ENCODE measurements at regions not wholly inside any gene's neighbourhood (a gene's known extent, or its start where the extent isn't known, plus 50 kb on each side); places are given as distances from the start of the nearest gene placed in this dataset.

DNA sequence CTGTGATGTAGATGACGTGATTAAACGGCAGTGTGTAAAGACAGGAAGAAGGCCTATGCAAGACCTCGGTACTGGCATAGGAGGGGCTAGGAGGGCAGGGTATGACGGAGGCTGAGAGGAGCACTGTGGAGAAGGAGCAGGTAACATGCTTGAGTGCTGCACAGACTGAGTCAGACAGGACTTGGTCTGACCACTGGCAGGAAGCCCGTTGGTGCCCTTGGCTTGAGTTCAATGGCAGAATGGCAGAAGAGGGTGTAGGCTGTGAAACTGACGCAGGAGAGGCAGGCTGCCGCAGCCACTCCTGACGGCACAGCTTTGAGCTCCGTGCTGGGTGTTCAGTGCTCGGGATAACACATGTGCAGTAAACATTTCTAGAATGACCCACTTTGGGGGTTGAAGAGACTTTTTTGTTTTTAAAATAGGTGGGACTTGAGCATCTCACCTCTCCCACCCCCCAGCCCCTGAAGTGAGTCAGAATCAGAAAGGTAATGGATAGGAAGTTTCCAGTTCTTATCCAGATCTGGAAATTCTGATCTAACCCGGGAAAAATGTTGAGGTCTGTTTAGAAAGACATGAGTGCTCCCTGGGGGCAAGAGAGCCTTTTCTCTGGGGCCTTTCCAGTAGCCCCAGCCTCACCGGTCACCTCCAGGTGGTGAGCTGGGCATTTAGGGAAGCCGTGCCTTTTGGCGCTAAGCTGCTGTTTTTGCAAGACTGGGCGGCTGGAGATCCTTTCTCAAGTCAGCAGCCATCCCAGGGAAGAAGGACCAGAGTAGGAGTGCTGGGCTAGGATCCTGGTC lies 126.4 kb downstream of the RPLP1 start:
- peak; percentile 75 for ATAC-seq
- Histone ChIP-seq H3K36me3 (ENCODE audit: low read depth) (no peaks in the 10 kb centered on the region), H3K4me1 (ENCODE audit: low read depth) (peaks cover 29% of the 10 kb centered on the region), H3K4me3 (no peak overlapping the region), H3K9me3 (no peaks in the 10 kb centered on the region)
- intact Hi-C loops (cut with DNase I, micrococcal nuclease): loop anchor here in 1 of 2 donors (10.0 kb wide), 1 partner anchor 906 kb away; no protein-coding TSS in a partner anchor
- TF ChIP-seq, protein P1, sequence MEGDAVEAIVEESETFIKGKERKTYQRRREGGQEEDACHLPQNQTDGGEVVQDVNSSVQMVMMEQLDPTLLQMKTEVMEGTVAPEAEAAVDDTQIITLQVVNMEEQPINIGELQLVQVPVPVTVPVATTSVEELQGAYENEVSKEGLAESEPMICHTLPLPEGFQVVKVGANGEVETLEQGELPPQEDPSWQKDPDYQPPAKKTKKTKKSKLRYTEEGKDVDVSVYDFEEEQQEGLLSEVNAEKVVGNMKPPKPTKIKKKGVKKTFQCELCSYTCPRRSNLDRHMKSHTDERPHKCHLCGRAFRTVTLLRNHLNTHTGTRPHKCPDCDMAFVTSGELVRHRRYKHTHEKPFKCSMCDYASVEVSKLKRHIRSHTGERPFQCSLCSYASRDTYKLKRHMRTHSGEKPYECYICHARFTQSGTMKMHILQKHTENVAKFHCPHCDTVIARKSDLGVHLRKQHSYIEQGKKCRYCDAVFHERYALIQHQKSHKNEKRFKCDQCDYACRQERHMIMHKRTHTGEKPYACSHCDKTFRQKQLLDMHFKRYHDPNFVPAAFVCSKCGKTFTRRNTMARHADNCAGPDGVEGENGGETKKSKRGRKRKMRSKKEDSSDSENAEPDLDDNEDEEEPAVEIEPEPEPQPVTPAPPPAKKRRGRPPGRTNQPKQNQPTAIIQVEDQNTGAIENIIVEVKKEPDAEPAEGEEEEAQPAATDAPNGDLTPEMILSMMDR (IDR thresholded peaks at IDR 0.05): no peak
- peak; percentile 84 to 87 (median 87) for DNase-seq

DNA sequence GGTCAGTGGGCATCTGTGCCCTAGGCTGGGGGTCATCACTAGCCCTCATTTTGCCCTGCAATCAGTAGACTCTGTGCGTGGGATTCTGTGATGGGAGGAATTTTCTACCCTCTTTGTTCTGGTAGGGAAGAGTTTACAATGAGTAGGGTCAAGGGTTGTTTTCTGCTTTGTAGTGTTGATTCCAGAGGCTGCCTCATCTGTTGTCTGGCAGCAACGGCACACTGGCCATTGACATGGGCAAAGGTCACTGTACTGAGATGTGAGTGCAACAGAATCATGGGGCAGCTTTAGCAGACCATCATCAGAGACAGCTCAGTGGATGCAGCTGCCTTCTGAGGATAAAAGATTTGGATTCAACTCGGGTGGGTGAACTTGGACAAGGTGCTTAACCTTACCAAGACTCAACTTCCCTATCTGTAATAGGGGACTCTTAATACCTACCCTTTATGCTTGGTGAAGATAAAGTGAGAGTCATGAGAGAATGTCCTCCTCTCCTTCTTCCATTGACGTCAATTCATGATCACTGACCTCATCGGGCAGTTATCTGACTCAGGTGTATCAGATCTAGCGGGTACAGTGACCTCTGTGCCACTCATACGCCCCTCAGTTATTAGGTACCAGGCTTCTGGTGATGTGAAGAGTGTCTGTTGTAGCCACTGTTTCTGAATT lies 127.5 kb downstream of the RPLP1 start:
- intact Hi-C loops (cut with DNase I, micrococcal nuclease): loop anchor here in 1 of 2 donors (10.0 kb wide), 1 partner anchor 905 kb away; no protein-coding TSS in a partner anchor
- Histone ChIP-seq H3K4me1 (ENCODE audit: low read depth) (peaks cover 29% of the 10 kb centered on the region), H3K9me3 (no peaks in the 10 kb centered on the region), H3K4me3 (no peak overlapping the region), H3K36me3 (ENCODE audit: low read depth) (no peaks in the 10 kb centered on the region)
- DNase-seq (peak in 1 of 3 donors; percentile 64), ATAC-seq (peak; percentile 54)
- TF ChIP-seq, protein P1 (IDR thresholded peaks at IDR 0.05): no peak

DNA sequence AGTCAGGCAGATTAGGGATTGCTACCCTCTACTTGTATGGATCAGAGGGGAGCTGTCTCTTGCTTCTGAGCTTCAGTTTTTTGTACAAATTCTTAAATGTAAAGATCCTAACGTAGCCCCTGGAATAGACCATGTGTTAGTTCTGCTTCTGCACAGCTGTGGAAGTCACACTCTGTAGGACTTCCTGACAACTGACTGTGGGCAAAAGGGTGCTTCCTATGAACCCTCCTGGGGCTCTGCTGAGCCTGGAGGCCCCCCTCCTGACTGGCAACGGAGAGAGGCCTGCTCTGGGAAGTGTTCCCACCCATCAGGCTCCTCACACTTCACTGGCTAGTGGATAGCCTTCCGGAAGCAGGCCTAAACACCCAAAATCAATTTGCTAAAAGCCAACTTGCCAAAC lies 131.0 kb downstream of the RPLP1 start:
- TF ChIP-seq, protein P1 (IDR thresholded peaks at IDR 0.05): no peak
- Histone ChIP-seq H3K4me1 (ENCODE audit: low read depth) (peaks cover 9% of the 10 kb centered on the region), H3K36me3 (ENCODE audit: low read depth) (no peaks in the 10 kb centered on the region), H3K4me3 (no peak overlapping the region), H3K9me3 (no peaks in the 10 kb centered on the region)
- DNase-seq (no peak), ATAC-seq (no peak)
- intact Hi-C loops (cut with DNase I, micrococcal nuclease): no loop called here

DNA sequence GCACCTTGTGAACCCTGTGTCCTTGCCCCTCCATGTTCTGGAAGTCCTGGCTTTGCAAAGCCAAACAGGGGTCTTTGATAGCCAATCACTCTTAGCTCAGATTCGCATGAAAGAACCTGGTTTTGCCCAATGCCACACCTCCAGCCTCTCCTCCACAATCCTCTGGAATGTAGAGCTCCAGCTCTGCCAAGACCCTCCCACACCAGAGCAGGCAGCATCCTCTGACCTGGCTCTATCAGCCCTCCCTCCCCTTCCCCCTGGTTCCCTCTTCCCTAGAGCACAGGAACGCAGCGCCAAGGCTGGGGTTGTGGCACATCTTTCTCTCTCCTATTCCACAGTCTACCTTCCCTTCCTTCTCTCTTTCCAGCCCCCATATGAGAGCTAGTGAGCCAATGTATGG lies 133.3 kb downstream of the RPLP1 start:
- TF ChIP-seq, protein P1 (IDR thresholded peaks at IDR 0.05): no peak
- no peak for ATAC-seq
- DNase-seq: no peak
- Histone ChIP-seq H3K4me3 (no peak overlapping the region), H3K36me3 (ENCODE audit: low read depth) (no peaks in the 10 kb centered on the region), H3K4me1 (ENCODE audit: low read depth) (no peaks in the 10 kb centered on the region), H3K9me3 (no peaks in the 10 kb centered on the region)
- intact Hi-C loops (cut with DNase I, micrococcal nuclease): no loop called here

DNA sequence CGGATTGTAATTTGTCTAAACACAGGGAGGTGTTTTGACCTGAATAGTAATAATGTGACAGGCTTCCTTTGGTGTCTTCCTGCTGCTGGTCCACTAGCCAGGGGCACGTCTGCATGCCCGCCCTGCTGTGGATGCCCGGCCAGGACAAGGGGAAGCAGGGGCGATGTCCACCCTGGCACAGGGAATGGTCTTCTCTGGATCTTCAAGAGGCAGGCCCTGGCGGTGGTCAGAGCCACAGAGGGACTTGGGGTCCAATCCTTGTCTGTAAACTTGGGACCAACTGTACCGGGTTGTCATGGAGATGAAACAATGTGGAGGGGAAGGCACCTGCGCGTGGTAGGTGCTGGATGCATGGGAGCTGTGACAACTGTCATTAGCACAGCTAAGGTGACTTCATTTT lies 134.1 kb downstream of the RPLP1 start:
- DNase-seq (no peak), ATAC-seq (no peak)
- intact Hi-C loops (cut with DNase I, micrococcal nuclease): no loop called here
- no peak overlapping the region for H3K4me3 ChIP-seq
- no peaks in the 10 kb centered on the region for H3K4me1 ChIP-seq (ENCODE audit: low read depth)
- TF ChIP-seq, protein P1 (IDR thresholded peaks at IDR 0.05): no peak
- no peaks in the 10 kb centered on the region for H3K36me3 ChIP-seq (ENCODE audit: low read depth)
- no peaks in the 10 kb centered on the region for H3K9me3 ChIP-seq

All from mucosa of descending colon (tissue), 3 donors.